Frontal cortex (tissue), 3 donors: ENCODE measurements at regions not wholly inside any gene's neighbourhood (a gene's known extent, or its start where the extent isn't known, plus 50 kb on each side); places are given as distances from the start of the nearest gene placed in this dataset.
"Not testable (repeated sequence)": the region's sequence is repeated elsewhere in the genome, so short reads cannot be mapped to it uniquely, and the experiment has no call there.

ENCODE experiments used
- DNase-seq, 2 donors: peaks; one replicate each; pipeline ENCODE4 v3.0.0; 2012; ENCODE audit warnings: low spot score in 2 of 2
- FAIRE-seq: peaks from 2 replicates; lab custom pipeline; 2012; peaks lifted over from hg19 to GRCh38; lab: Jason Lieb, UNC
- donor health status: control.
- donor health status: control.
- donor health status: control.

GRCh38 chrX:54615109-54615508, 85.1 kb downstream of the GNL3L start:
- FAIRE-seq, result no peak
- DNase-seq, result no peak

- FAIRE-seq, result no peak
- no peak for DNase-seq
These were observed 103.6 kb downstream of the GNL3L start for GRCh38 chrX:54633641-54634040.

- DNase-seq (no peak), FAIRE-seq (no peak)
These were observed 109.0 kb downstream of the GNL3L start for GRCh38 chrX:54639018-54639345.

- FAIRE-seq, result no peak
These were observed 109.5 kb downstream of the GNL3L start for GRCh38 chrX:54639346-54640102.

GRCh38 chrX:54640103-54640690, 110.2 kb downstream of the GNL3L start:
- FAIRE-seq (no peak), DNase-seq (no peak)

More at GRCh38 chrX:54639346-54640102, 109.5 kb downstream of the GNL3L start:
- DNase-seq, result peak; percentile 40 to 70

GRCh38 chrX:54640736-54641135, 110.7 kb downstream of the GNL3L start:
- FAIRE-seq (no peak), DNase-seq (no peak)

- FAIRE-seq, result no peak
These were observed 111.5 kb downstream of the GNL3L start for GRCh38 chrX:54641530-54641929.

GRCh38 chrX:54647607-54648006, 117.6 kb downstream of the GNL3L start:
- not testable (repeated sequence) for FAIRE-seq, DNase-seq

More at GRCh38 chrX:54641530-54641929, 111.5 kb downstream of the GNL3L start:
- no peak for DNase-seq

GRCh38 chrX:54659547-54659946, 129.5 kb downstream of the GNL3L start:
- DNase-seq, result no peak
- no peak for FAIRE-seq

- FAIRE-seq (no peak), DNase-seq (no peak)
These were observed 122.3 kb downstream of the ITIH6 start for GRCh38 chrX:54675762-54676161.

- FAIRE-seq (no peak), DNase-seq (no peak)
These were observed 102.8 kb downstream of the ITIH6 start for GRCh38 chrX:54695231-54695630.

GRCh38 chrX:54695816-54696487, 102.1 kb downstream of the ITIH6 start:
- FAIRE-seq, result no peak
- no peak for DNase-seq
